SK-N-SH (cell line): ENCODE measurements at regions not wholly inside any gene's neighbourhood (a gene's known extent, or its start where the extent isn't known, plus 50 kb on each side); places are given as distances from the start of the nearest gene placed in this dataset.

ENCODE experiments used
- CTCF ChIA-PET: fragments of 300-600, 350-600 bp; formaldehyde crosslinking; extraction: SDS; loops from one replicate; lab custom pipeline; 2021; lab: Yijun Ruan, JAX
- POLR2A ChIA-PET: fragments of 350-600 bp; sonication (Branson Sonifier 250); formaldehyde crosslinking; extraction: SDS; loops from one replicate; lab custom pipeline; 2020; ENCODE audit warnings: antibody characterized with exemption, inconsistent platforms; lab: Yijun Ruan, JAX
- DNase-seq: peaks from one replicate; pipeline ENCODE4 v3.0.0; 2012
- H2AFZ ChIP-seq: fragments of 200-600 bp; sonication (generic); 2 replicates; pipeline ENCODE4 v1.8.1; 2016; ENCODE audit warnings: antibody characterized with exemption, mild to moderate bottlenecking, low read depth
- H3F3A ChIP-seq: fragments of 200-600 bp; sonication (generic); replicated peaks from 2 replicates; pipeline ENCODE3; 2016; ENCODE audit warnings: antibody characterized with exemption, mild to moderate bottlenecking; ENCODE audit not compliant: insufficient read depth
- H3K27ac ChIP-seq, 2 experiments: fragments of 200-500 bp in 1 of 2; fragments of 200-600 bp in 1 of 2; sonication (Bioruptor generic) in 1 of 2; sonication (generic), shearing (Covaris generic) in 1 of 2; 2 replicates each; pipeline versions ENCODE4 v1.5.1 to v1.6.1; 2014 to 2016; ENCODE audit warnings: low read depth in 2 of 2, inconsistent platforms in 1 of 2, low read length in 1 of 2, mild to moderate bottlenecking in 1 of 2, mixed read lengths in 1 of 2
- H3K27me3 ChIP-seq: fragments of 200-600 bp; sonication (generic), shearing (Covaris generic); 2 replicates; pipeline ENCODE4 v1.6.1; 2016; ENCODE audit warnings: mixed run types; ENCODE audit not compliant: insufficient read depth
- H3K36me3 ChIP-seq, 2 experiments: fragments of 200-500 bp in 1 of 2; fragments of 200-600 bp in 1 of 2; sonication (Bioruptor generic) in 1 of 2; sonication (generic) in 1 of 2; replicated peaks in 1 of 2; 2 replicates each; pipeline versions ENCODE3 to v1.5.1; 2014 to 2016; ENCODE audit warnings: low read length in 1 of 2, mild to moderate bottlenecking in 1 of 2; ENCODE audit not compliant: insufficient read depth in 2 of 2, control insufficient read depth in 1 of 2
- H3K4me1 ChIP-seq, 2 experiments: fragments of 200-500 bp in 1 of 2; fragments of 200-600 bp in 1 of 2; sonication (Bioruptor generic) in 1 of 2; sonication (generic), shearing (Covaris generic) in 1 of 2; 2 replicates each; pipeline versions ENCODE4 v1.5.1 to v1.6.1; 2014 to 2016; ENCODE audit warnings: low read depth in 1 of 2, low read length in 1 of 2, mixed run types in 1 of 2; ENCODE audit not compliant: insufficient read depth in 2 of 2, control insufficient read depth in 1 of 2
- H3K4me2 ChIP-seq: fragments of 200-600 bp; sonication (generic), shearing (Covaris generic); 2 replicates; pipeline ENCODE4 v1.6.1; 2017; ENCODE audit warnings: mixed run types
- H3K4me3 ChIP-seq, 2 experiments: fragments of 200-500 bp in 1 of 2; fragments of 200-600 bp in 1 of 2; sonication (Bioruptor generic) in 1 of 2; sonication (generic), shearing (Covaris generic) in 1 of 2; 2 replicates each; pipeline versions ENCODE4 v1.5.1 to v1.8.1; 2014 to 2016; ENCODE audit warnings: low read depth in 2 of 2, inconsistent platforms in 1 of 2, low read length in 1 of 2, mild to moderate bottlenecking in 1 of 2, mixed read lengths in 1 of 2, moderate library complexity in 1 of 2
- H3K79me2 ChIP-seq: fragments of 200-600 bp; sonication (generic); 2 replicates; pipeline ENCODE4 v1.8.1; 2017; ENCODE audit warnings: mild to moderate bottlenecking; ENCODE audit not compliant: insufficient read depth
- H3K9ac ChIP-seq: fragments of 200-600 bp; sonication (generic); 2 replicates; pipeline ENCODE4 v1.6.1; 2017; ENCODE audit warnings: mixed run types
- H3K9me2 ChIP-seq: fragments of 200-600 bp; sonication (generic); 2 replicates; pipeline ENCODE4 v1.6.1; 2017; ENCODE audit warnings: mixed run types
- H3K9me3 ChIP-seq: fragments of 200-600 bp; sonication (generic); 2 replicates; pipeline ENCODE4 v1.6.1; 2017; ENCODE audit warnings: mixed run types, mild to moderate bottlenecking, moderate library complexity
- H4K20me1 ChIP-seq: fragments of 200-600 bp; sonication (generic); 2 replicates; pipeline ENCODE4 v1.6.1; 2017; ENCODE audit warnings: mild to moderate bottlenecking, mixed run types; ENCODE audit not compliant: insufficient read depth
- CTCF ChIP-seq: fragments of 200-600 bp; sonication (generic); IDR thresholded peaks from 2 replicates; pipeline ENCODE4 v1.6.1; 2017; ENCODE audit warnings: antibody characterized with exemption, mild to moderate bottlenecking, moderate library complexity
- ELF1 ChIP-seq: IDR thresholded peaks from 2 replicates; pipeline ENCODE4 v1.4.0; 2012
- EP300 ChIP-seq, 2 experiments: IDR thresholded peaks; 2 replicates each; pipeline versions ENCODE4 v1.4.0 to v1.6.1; 2012; ENCODE audit warnings: borderline replicate concordance in 1 of 2, low read depth in 1 of 2, low read length in 1 of 2
- FOSL2 ChIP-seq: IDR thresholded peaks from 2 replicates; pipeline ENCODE4 v1.4.0; 2012; ENCODE audit warnings: low read depth, mild to moderate bottlenecking, moderate library complexity, borderline replicate concordance
- FOXM1 ChIP-seq: IDR thresholded peaks from 2 replicates; pipeline ENCODE4 v1.4.0; 2012; ENCODE audit warnings: low read depth, mild to moderate bottlenecking
- JUND ChIP-seq: IDR thresholded peaks from 2 replicates; pipeline ENCODE4 v1.4.0; 2012
- MXI1 ChIP-seq: IDR thresholded peaks from 2 replicates; pipeline ENCODE4 v1.6.1; 2012; ENCODE audit warnings: mild to moderate bottlenecking, low read depth, low read length, improper control_type of control experiment
- PBX3 ChIP-seq: IDR thresholded peaks from 2 replicates; pipeline ENCODE4; 2012
- REST ChIP-seq: IDR thresholded peaks from 2 replicates; pipeline ENCODE4 v1.6.1; 2012; ENCODE audit warnings: mild to moderate bottlenecking, low read depth, low read length, moderate library complexity
- TCF12 ChIP-seq: IDR thresholded peaks from 2 replicates; pipeline ENCODE4 v1.4.0; 2012
- USF2 ChIP-seq: fragments of 150-350 bp; IDR thresholded peaks from 2 replicates; pipeline ENCODE4 v1.6.1; 2017; ENCODE audit warnings: antibody characterized with exemption, low read length, low read depth, borderline replicate concordance
- YY1 ChIP-seq: IDR thresholded peaks from 2 replicates; pipeline ENCODE4 v1.4.0; 2012; ENCODE audit warnings: low read depth, mild to moderate bottlenecking
- ZBTB33 ChIP-seq: IDR thresholded peaks from 2 replicates; pipeline ENCODE4 v1.4.0; 2012; ENCODE audit warnings: low read depth, borderline replicate concordance
- WGBS: methylation state at CpG from one replicate; pipeline ENCODE4 v1.1.6; 2017; ENCODE audit warnings: low lambda C conversion rate; 5-methylcytosine and 5-hydroxymethylcytosine counted together

GRCh38 chr17:6352016-6352415 lies 82.9 kb downstream of the AIPL1 start:
- H3K4me2 ChIP-seq, result no peak overlapping the region
- H4K20me1 ChIP-seq, result no peaks in the 10 kb centered on the region
- no peaks in the 10 kb centered on the region for H3K9me3 ChIP-seq
- no peaks in the 10 kb centered on the region; the same call in 1 of the 2 replicates for H3K27me3 ChIP-seq
- H3K36me3 ChIP-seq, result no peaks in the 10 kb centered on the region
- no peak overlapping the region for H3K4me3 ChIP-seq
- ChIA-PET POLR2A (no interaction called here), CTCF (no interaction called here)
- TF ChIP-seq TCF12 (no peak), EP300 (IDR thresholded peaks at IDR 0.05; ENCODE audit: borderline replicate concordance in 1 of 2, low read depth in 1 of 2, low read length in 1 of 2) (no peak)
- H2AFZ ChIP-seq, result no peak overlapping the region
- DNase-seq, result no peak
- H3K4me1 ChIP-seq, result no peaks in the 10 kb centered on the region
- WGBS, result 7% methylated on average over 3 of the region's 3 CpGs
- no peaks in the 10 kb centered on the region for H3K9me2 ChIP-seq
- no peaks in the 10 kb centered on the region for H3F3A ChIP-seq
- H3K27ac ChIP-seq, result no peak overlapping the region
- no peaks in the 10 kb centered on the region for H3K79me2 ChIP-seq
- no peak overlapping the region for H3K9ac ChIP-seq

GRCh38 chr17:6350806-6351205 lies 84.1 kb downstream of the AIPL1 start:
- no peak overlapping the region for H2AFZ ChIP-seq
- no peaks in the 10 kb centered on the region for H3K79me2 ChIP-seq
- H3K4me2 ChIP-seq, result no peak overlapping the region
- no peaks in the 10 kb centered on the region for H4K20me1 ChIP-seq
- no peaks in the 10 kb centered on the region for H3K9me2 ChIP-seq
- no peak overlapping the region for H3K9ac ChIP-seq
- no peaks in the 10 kb centered on the region for H3K9me3 ChIP-seq
- ChIA-PET CTCF (no interaction called here), POLR2A (no interaction called here)
- no peaks in the 10 kb centered on the region; the same call in 1 of the 2 replicates for H3K27me3 ChIP-seq
- no peak overlapping the region for H3K4me3 ChIP-seq
- no peak overlapping the region for H3K27ac ChIP-seq
- no peak for DNase-seq
- H3K36me3 ChIP-seq, result no peaks in the 10 kb centered on the region
- WGBS, result 34% methylated on average over 5 of the region's 5 CpGs
- H3F3A ChIP-seq, result no peaks in the 10 kb centered on the region
- no peak for TF ChIP-seq CTCF
- H3K4me1 ChIP-seq, result no peaks in the 10 kb centered on the region

- Histone ChIP-seq H4K20me1 (no peaks in the 10 kb centered on the region), H3K4me2 (no peak overlapping the region), H3K36me3 (no peaks in the 10 kb centered on the region), H3F3A (no peaks in the 10 kb centered on the region), H3K27me3 (no peaks in the 10 kb centered on the region; the same call in 1 of the 2 replicates), H3K27ac (no peak overlapping the region), H2AFZ (no peak overlapping the region), H3K4me1 (no peaks in the 10 kb centered on the region), H3K9me2 (no peaks in the 10 kb centered on the region), H3K79me2 (no peaks in the 10 kb centered on the region), H3K9ac (no peak overlapping the region), H3K4me3 (no peak overlapping the region), H3K9me3 (no peaks in the 10 kb centered on the region)
- CTCF ChIA-PET, result no interaction called here
- POLR2A ChIA-PET, result interaction anchor here (0.6 kb wide), 1 partner anchor 105 kb away, joined by 3 read pairs; no protein-coding TSS in a partner anchor
- 33% methylated on average over 9 of the region's 9 CpGs for WGBS
- no peak for DNase-seq
- TF ChIP-seq PBX3 (no peak), FOSL2 (no peak), ZBTB33 (no peak), REST (no peak), YY1 (no peak), ELF1 (no peak), USF2 (no peak), JUND (no peak), FOXM1 (no peak), MXI1 (no peak)
Observed at GRCh38 chr17:6348891-6349290, 86.0 kb downstream of the AIPL1 start.
